ENCODE measurements at regions not wholly inside any gene's neighbourhood (a gene's known extent, or its start where the extent isn't known, plus 50 kb on each side); places are given as distances from the start of the nearest gene placed in this dataset.
"Not testable (repeated sequence)": the region's sequence is repeated elsewhere in the genome, so short reads cannot be mapped to it uniquely, and the experiment has no call there.

- peaks cover 2% of the 10 kb centered on the region for H3K27me3 Mint-ChIP-seq
Measured at GRCh38 chr10:61244261-61244775, 208.9 kb downstream of the TMEM26 start.

GRCh38 chr10:61232780-61233179 lies 220.4 kb downstream of the TMEM26 start:
- Mint-ChIP-seq H3K4me3 (no peak overlapping the region), H3K36me3 (ENCODE audit: low read depth) (no peaks in the 10 kb centered on the region), H3K4me1 (no peaks in the 10 kb centered on the region), H3K9me3 (peaks cover 2% of the 10 kb centered on the region), H3K27me3 (peaks cover 3% of the 10 kb centered on the region), H3K27ac (no peak overlapping the region)
- no peak for DNase-seq
- CTCF ChIA-PET = no interaction called here
- POLR2A ChIA-PET = no interaction called here

More at GRCh38 chr10:61244261-61244775, 208.9 kb downstream of the TMEM26 start:
- H3K27ac Mint-ChIP-seq = no peak overlapping the region
- ChIA-PET POLR2A (no interaction called here), CTCF (no interaction called here)
- no peaks in the 10 kb centered on the region for H3K9me3 Mint-ChIP-seq
- no peaks in the 10 kb centered on the region for H3K36me3 Mint-ChIP-seq (ENCODE audit: low read depth)
- DNase-seq = no peak
- no peaks in the 10 kb centered on the region for H3K4me1 Mint-ChIP-seq
- H3K4me3 Mint-ChIP-seq = no peak overlapping the region

- DNase-seq = no peak
- Mint-ChIP-seq H3K27ac (no peak overlapping the region), H3K9me3 (peaks cover 5% of the 10 kb centered on the region), H3K4me1 (no peaks in the 10 kb centered on the region), H3K27me3 (peaks cover 5% of the 10 kb centered on the region), H3K4me3 (no peak overlapping the region), H3K36me3 (ENCODE audit: low read depth) (no peaks in the 10 kb centered on the region)
- ChIA-PET POLR2A (no interaction called here), CTCF (no interaction called here)
Measured at GRCh38 chr10:61225939-61226338, 227.2 kb downstream of the TMEM26 start.

GRCh38 chr10:61223576-61223975 lies 229.6 kb downstream of the TMEM26 start:
- Mint-ChIP-seq H3K27ac (no peak overlapping the region), H3K4me1 (no peaks in the 10 kb centered on the region), H3K36me3 (ENCODE audit: low read depth) (no peaks in the 10 kb centered on the region), H3K27me3 (peaks cover 2% of the 10 kb centered on the region), H3K9me3 (peaks cover 5% of the 10 kb centered on the region), H3K4me3 (no peak overlapping the region)
- ChIA-PET POLR2A (no interaction called here), CTCF (no interaction called here)
- DNase-seq = no peak

- no peaks in the 10 kb centered on the region for H3K9me3 Mint-ChIP-seq
- no peak for DNase-seq
- no peak overlapping the region for H3K27ac Mint-ChIP-seq
- ChIA-PET POLR2A (no interaction called here), CTCF (no interaction called here)
- H3K27me3 Mint-ChIP-seq = peaks cover 2% of the 10 kb centered on the region
- H3K36me3 Mint-ChIP-seq (ENCODE audit: low read depth) = no peaks in the 10 kb centered on the region
- no peaks in the 10 kb centered on the region for H3K4me1 Mint-ChIP-seq
- no peak overlapping the region for H3K4me3 Mint-ChIP-seq
Measured at GRCh38 chr10:61219696-61220095, 233.5 kb downstream of the TMEM26 start.

GRCh38 chr10:61217851-61218565 lies 235.2 kb downstream of the TMEM26 start:
- Mint-ChIP-seq H3K4me1 (no peaks in the 10 kb centered on the region), H3K4me3 (no peak overlapping the region), H3K36me3 (ENCODE audit: low read depth) (no peaks in the 10 kb centered on the region), H3K27ac (no peak overlapping the region), H3K9me3 (no peaks in the 10 kb centered on the region), H3K27me3 (peaks cover 4% of the 10 kb centered on the region)
- DNase-seq = no peak
- ChIA-PET CTCF (no interaction called here), POLR2A (no interaction called here)

- no peak overlapping the region for H3K4me3 Mint-ChIP-seq
- H3K4me1 Mint-ChIP-seq = no peaks in the 10 kb centered on the region
- POLR2A ChIA-PET = no interaction called here
- H3K27me3 Mint-ChIP-seq = peaks cover 2% of the 10 kb centered on the region
- CTCF ChIA-PET = no interaction called here
- H3K9me3 Mint-ChIP-seq = no peaks in the 10 kb centered on the region
- H3K36me3 Mint-ChIP-seq (ENCODE audit: low read depth) = no peaks in the 10 kb centered on the region
- DNase-seq = no peak
- no peak overlapping the region for H3K27ac Mint-ChIP-seq
Measured at GRCh38 chr10:61215246-61215645, 237.9 kb downstream of the TMEM26 start.

GRCh38 chr10:61211468-61211867 lies 241.7 kb downstream of the TMEM26 start:
- no peak for DNase-seq
- CTCF ChIA-PET = no interaction called here
- Mint-ChIP-seq H3K9me3 (no peaks in the 10 kb centered on the region), H3K27ac (no peak overlapping the region), H3K27me3 (peaks cover 2% of the 10 kb centered on the region), H3K4me3 (no peak overlapping the region), H3K36me3 (ENCODE audit: low read depth) (no peaks in the 10 kb centered on the region), H3K4me1 (no peaks in the 10 kb centered on the region)
- POLR2A ChIA-PET = no interaction called here

- Mint-ChIP-seq H3K4me1 (no peaks in the 10 kb centered on the region), H3K27ac (no peak overlapping the region), H3K27me3 (peaks cover 3% of the 10 kb centered on the region), H3K9me3 (peaks cover 7% of the 10 kb centered on the region), H3K4me3 (no peak overlapping the region), H3K36me3 (ENCODE audit: low read depth) (no peaks in the 10 kb centered on the region)
- DNase-seq = no peak
- ChIA-PET CTCF (no interaction called here), POLR2A (no interaction called here)
Measured at GRCh38 chr10:61197057-61197456, 253.1 kb upstream of the RHOBTB1 start.

- CTCF ChIA-PET = no interaction called here
- H3K9me3 Mint-ChIP-seq = peaks cover 7% of the 10 kb centered on the region
- no peak overlapping the region for H3K4me3 Mint-ChIP-seq
- H3K4me1 Mint-ChIP-seq = no peaks in the 10 kb centered on the region
- POLR2A ChIA-PET = no interaction called here
- no peak overlapping the region for H3K27ac Mint-ChIP-seq
- H3K36me3 Mint-ChIP-seq (ENCODE audit: low read depth) = no peaks in the 10 kb centered on the region
- no peak for DNase-seq
- peaks cover 3% of the 10 kb centered on the region for H3K27me3 Mint-ChIP-seq
Measured at GRCh38 chr10:61195211-61195610, 251.2 kb upstream of the RHOBTB1 start.

GRCh38 chr10:61192589-61192988 lies 248.6 kb upstream of the RHOBTB1 start:
- H3K4me3 Mint-ChIP-seq; POLR2A ChIA-PET; H3K27ac Mint-ChIP-seq; CTCF ChIA-PET; H3K27me3 Mint-ChIP-seq; DNase-seq; H3K4me1 Mint-ChIP-seq; H3K36me3 Mint-ChIP-seq (ENCODE audit: low read depth); H3K9me3 Mint-ChIP-seq: not testable (repeated sequence)

GRCh38 chr10:61192042-61192441 lies 248.1 kb upstream of the RHOBTB1 start:
- ChIA-PET POLR2A (no interaction called here), CTCF (interaction anchor here (0.5 kb wide), 1 partner anchor 51 kb away, joined by 5 read pairs; no protein-coding TSS in a partner anchor)
- H3K4me1 Mint-ChIP-seq = no peaks in the 10 kb centered on the region
- H3K27ac Mint-ChIP-seq = no peak overlapping the region
- H3K36me3 Mint-ChIP-seq (ENCODE audit: low read depth) = no peaks in the 10 kb centered on the region
- peaks cover 7% of the 10 kb centered on the region for H3K9me3 Mint-ChIP-seq
- H3K27me3 Mint-ChIP-seq = peaks cover 2% of the 10 kb centered on the region
- no peak for DNase-seq
- no peak overlapping the region for H3K4me3 Mint-ChIP-seq

GRCh38 chr10:61189912-61190311 lies 245.9 kb upstream of the RHOBTB1 start:
- Mint-ChIP-seq H3K4me3 (no peak overlapping the region), H3K36me3 (ENCODE audit: low read depth) (no peaks in the 10 kb centered on the region), H3K9me3 (peaks cover 7% of the 10 kb centered on the region), H3K4me1 (no peaks in the 10 kb centered on the region), H3K27me3 (no peaks in the 10 kb centered on the region), H3K27ac (no peak overlapping the region)
- CTCF ChIA-PET = no interaction called here
- POLR2A ChIA-PET = no interaction called here
- no peak for DNase-seq

GRCh38 chr10:61188691-61189090 lies 244.7 kb upstream of the RHOBTB1 start:
- POLR2A ChIA-PET = no interaction called here
- Mint-ChIP-seq H3K9me3 (peaks cover 7% of the 10 kb centered on the region), H3K36me3 (ENCODE audit: low read depth) (no peaks in the 10 kb centered on the region), H3K27me3 (no peaks in the 10 kb centered on the region), H3K4me3 (no peak overlapping the region), H3K4me1 (no peaks in the 10 kb centered on the region), H3K27ac (no peak overlapping the region)
- no peak for DNase-seq
- CTCF ChIA-PET = no interaction called here
